HL-60 (cell line): ENCODE measurements at regions not wholly inside any gene's neighbourhood (a gene's known extent, or its start where the extent isn't known, plus 50 kb on each side); places are given as distances from the start of the nearest gene placed in this dataset.

Experiments
- DNase-seq, 2 experiments: peaks; one replicate each; pipeline ENCODE4 v3.0.0-alpha.2; 2010 to 2020; ENCODE audit warnings: low read depth in 1 of 2, low spot score in 1 of 2
- H3K27ac ChIP-seq: fragments of 250-450 bp; sonication (Bioruptor Pico); replicated peaks from 2 replicates; pipeline ENCODE4 v1.5.1; 2020; ENCODE audit warnings: mild to moderate bottlenecking, moderate library complexity
- H3K27me3 ChIP-seq: fragments of 250-450 bp; sonication (Bioruptor Pico); 2 replicates; pipeline ENCODE4 v1.5.1; 2021; ENCODE audit warnings: mild to moderate bottlenecking, moderate library complexity; ENCODE audit not compliant: insufficient read depth, poor library complexity, severe bottlenecking
- H3K4me3 ChIP-seq: replicated peaks from 2 replicates; pipeline ENCODE4 v1.5.1; 2011; ENCODE audit warnings: mild to moderate bottlenecking, control low read depth, low read length; ENCODE audit not compliant: insufficient read depth
- GABPA ChIP-seq: IDR thresholded peaks from 2 replicates; pipeline ENCODE4 v1.6.1; 2012; ENCODE audit warnings: low read depth
- POLR2AphosphoS5 ChIP-seq: IDR thresholded peaks from 2 replicates; pipeline ENCODE4 v1.6.1; 2012; ENCODE audit warnings: low read depth
- SPI1 ChIP-seq: IDR thresholded peaks from 2 replicates; pipeline ENCODE4 v1.6.1; 2012; ENCODE audit warnings: low read depth, mild to moderate bottlenecking, borderline replicate concordance
- TF ChIP-seq, protein P1 (sequence below): IDR thresholded peaks from 2 replicates; pipeline ENCODE4 v1.6.1; 2012; ENCODE audit warnings: low read depth; ENCODE audit not compliant: insufficient replicate concordance
- TF ChIP-seq, protein P2 (sequence below): IDR thresholded peaks from one replicate; pipeline ENCODE4 v1.5.1; 2011; ENCODE audit warnings: low read length, control low read depth, inconsistent platforms; ENCODE audit not compliant: insufficient read depth

DNA sequence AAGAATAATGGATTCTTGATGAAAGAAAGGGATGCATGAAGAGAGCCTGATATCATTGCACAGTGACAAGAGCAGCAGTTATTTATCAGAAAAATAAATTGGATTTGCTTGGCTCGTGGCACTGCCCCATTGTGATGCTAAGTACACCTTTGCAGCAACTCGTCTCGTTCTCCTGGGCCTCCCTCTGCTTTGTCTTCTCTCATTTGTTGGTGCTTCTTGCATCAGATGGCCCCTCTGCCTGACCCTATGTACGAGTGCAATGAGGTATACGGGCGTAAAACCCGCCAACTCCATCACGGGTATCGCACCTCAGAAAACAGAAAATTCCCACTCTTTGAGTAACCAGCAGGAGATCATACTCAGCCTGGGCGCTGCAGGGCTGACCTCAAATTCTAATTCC is 107.2 kb upstream of the C10orf90 start:
- no peak overlapping the region for H3K4me3 ChIP-seq
- no peaks in the 10 kb centered on the region for H3K27me3 ChIP-seq
- TF ChIP-seq, protein P1, sequence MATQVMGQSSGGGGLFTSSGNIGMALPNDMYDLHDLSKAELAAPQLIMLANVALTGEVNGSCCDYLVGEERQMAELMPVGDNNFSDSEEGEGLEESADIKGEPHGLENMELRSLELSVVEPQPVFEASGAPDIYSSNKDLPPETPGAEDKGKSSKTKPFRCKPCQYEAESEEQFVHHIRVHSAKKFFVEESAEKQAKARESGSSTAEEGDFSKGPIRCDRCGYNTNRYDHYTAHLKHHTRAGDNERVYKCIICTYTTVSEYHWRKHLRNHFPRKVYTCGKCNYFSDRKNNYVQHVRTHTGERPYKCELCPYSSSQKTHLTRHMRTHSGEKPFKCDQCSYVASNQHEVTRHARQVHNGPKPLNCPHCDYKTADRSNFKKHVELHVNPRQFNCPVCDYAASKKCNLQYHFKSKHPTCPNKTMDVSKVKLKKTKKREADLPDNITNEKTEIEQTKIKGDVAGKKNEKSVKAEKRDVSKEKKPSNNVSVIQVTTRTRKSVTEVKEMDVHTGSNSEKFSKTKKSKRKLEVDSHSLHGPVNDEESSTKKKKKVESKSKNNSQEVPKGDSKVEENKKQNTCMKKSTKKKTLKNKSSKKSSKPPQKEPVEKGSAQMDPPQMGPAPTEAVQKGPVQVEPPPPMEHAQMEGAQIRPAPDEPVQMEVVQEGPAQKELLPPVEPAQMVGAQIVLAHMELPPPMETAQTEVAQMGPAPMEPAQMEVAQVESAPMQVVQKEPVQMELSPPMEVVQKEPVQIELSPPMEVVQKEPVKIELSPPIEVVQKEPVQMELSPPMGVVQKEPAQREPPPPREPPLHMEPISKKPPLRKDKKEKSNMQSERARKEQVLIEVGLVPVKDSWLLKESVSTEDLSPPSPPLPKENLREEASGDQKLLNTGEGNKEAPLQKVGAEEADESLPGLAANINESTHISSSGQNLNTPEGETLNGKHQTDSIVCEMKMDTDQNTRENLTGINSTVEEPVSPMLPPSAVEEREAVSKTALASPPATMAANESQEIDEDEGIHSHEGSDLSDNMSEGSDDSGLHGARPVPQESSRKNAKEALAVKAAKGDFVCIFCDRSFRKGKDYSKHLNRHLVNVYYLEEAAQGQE = no peak
- TF ChIP-seq SPI1 (no peak), GABPA (no peak), POLR2AphosphoS5 (no peak)
- TF ChIP-seq, protein P2, sequence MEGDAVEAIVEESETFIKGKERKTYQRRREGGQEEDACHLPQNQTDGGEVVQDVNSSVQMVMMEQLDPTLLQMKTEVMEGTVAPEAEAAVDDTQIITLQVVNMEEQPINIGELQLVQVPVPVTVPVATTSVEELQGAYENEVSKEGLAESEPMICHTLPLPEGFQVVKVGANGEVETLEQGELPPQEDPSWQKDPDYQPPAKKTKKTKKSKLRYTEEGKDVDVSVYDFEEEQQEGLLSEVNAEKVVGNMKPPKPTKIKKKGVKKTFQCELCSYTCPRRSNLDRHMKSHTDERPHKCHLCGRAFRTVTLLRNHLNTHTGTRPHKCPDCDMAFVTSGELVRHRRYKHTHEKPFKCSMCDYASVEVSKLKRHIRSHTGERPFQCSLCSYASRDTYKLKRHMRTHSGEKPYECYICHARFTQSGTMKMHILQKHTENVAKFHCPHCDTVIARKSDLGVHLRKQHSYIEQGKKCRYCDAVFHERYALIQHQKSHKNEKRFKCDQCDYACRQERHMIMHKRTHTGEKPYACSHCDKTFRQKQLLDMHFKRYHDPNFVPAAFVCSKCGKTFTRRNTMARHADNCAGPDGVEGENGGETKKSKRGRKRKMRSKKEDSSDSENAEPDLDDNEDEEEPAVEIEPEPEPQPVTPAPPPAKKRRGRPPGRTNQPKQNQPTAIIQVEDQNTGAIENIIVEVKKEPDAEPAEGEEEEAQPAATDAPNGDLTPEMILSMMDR = no peak
- H3K27ac ChIP-seq = no peak overlapping the region
- no peak for DNase-seq

DNA sequence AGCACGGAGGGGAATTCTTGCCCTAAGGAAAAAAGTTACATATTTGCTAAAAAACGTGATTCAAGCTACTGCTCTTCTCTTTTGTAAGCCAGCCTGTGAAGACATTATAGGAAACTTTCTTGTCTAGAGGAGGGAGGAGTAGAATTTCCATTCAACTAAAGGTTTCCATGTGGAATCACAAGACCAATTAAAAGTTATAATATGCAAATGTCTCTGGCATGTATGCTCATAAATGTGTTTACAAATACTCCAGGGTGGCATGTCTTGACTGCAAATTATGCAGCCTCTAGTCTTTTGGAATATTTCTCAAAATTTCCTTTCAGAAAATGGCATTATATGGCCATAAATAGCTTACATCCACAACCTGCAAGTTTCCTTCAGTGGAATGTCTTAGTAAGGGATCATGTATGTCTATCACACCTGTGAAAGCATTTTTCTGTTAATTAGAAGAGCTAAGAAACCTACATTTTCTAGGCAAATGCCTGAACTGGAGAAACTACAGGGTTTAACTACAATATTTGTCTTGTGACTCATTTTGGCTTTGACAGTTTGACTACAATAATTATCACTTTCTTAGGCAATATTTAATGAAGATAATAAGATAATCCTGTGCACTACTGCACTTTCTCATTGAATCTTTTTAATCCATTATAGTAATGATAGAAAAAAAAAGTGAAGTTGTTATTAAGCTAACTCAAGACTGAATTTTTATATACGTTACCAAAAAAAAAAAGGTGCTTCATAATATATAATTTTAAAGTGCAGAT is 111.1 kb upstream of the C10orf90 start:
- Histone ChIP-seq H3K27me3 (no peaks in the 10 kb centered on the region), H3K4me3 (no peak overlapping the region), H3K27ac (no peak overlapping the region)
- no peak for DNase-seq
- no peak for TF ChIP-seq POLR2AphosphoS5
- TF ChIP-seq GABPA = no peak
- TF ChIP-seq, protein P2 = no peak
- TF ChIP-seq SPI1 = no peak
- TF ChIP-seq, protein P1 = no peak

DNA sequence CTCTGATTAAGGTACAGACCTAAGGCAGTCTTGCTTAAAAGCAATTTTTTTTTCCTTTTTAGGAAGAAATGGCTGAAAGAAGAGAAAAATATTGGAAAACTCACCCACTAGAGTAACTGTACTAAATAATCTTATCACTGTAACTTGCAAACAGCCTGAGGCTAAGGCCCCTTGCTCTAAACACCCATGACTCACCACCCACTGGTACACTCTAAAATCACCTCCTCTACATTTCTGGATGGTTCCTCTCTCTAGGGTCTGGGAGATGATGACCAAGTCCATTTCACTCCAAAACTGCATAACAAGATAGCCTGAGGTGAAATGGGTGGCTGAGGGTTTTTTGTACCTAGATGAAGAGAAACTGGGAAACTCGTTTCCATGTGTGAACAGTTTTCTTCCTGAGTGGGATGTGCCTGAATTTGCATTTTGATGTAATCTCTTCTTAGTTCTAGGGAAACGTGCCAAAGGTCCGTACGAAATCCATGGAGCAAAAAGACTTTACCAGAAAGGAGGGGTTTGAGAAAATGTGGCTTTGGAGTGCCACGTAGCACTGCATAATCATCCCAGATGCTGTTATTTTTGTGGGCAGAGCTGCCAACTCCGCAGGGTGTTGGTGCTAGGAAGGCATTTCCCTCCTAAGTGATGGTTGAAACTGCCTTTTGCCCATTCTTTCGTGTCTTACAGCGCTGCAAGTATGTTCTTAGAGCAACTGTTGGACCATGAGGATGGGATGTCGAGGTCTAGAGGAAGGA is 113.5 kb upstream of the C10orf90 start:
- TF ChIP-seq, protein P1 = no peak
- TF ChIP-seq SPI1 = no peak
- no peak for TF ChIP-seq POLR2AphosphoS5
- TF ChIP-seq GABPA = no peak
- TF ChIP-seq, protein P2 = no peak
- Histone ChIP-seq H3K4me3 (no peak overlapping the region), H3K27ac (no peak overlapping the region), H3K27me3 (no peaks in the 10 kb centered on the region)
- no peak for DNase-seq
